ENCODE measurements at regions not wholly inside any gene's neighbourhood (a gene's known extent, or its start where the extent isn't known, plus 50 kb on each side); places are given as distances from the start of the nearest gene placed in this dataset.

- intact Hi-C loops (cut with DNase I) = no loop called here
- H3K4me1 ChIP-seq = no peaks in the 10 kb centered on the region
- no peaks in the 10 kb centered on the region for H3K27me3 ChIP-seq
- H3K36me3 ChIP-seq = no peaks in the 10 kb centered on the region
- DNase-seq (ENCODE audit: extremely low spot score) = no peak
- WGBS = 67% methylated on average over 2 of the region's 2 CpGs
- no peak overlapping the region for H3K27ac ChIP-seq (replicated peaks in 1 of 4)
- H3K9me3 ChIP-seq = no peaks in the 10 kb centered on the region
- H3K4me3 ChIP-seq = no peak overlapping the region
- no peak for TF ChIP-seq CTCF (IDR thresholded peaks at IDR 0.05)
- TF ChIP-seq POLR2A (IDR thresholded peaks at IDR 0.05; ENCODE audit: low read depth) = no peak
- TF ChIP-seq EP300 (IDR thresholded peaks at IDR 0.05) = no peak
- TF ChIP-seq POLR2AphosphoS5 (IDR thresholded peaks at IDR 0.05) = no peak
Observed at GRCh38 chr2:49360407-49360767, 206.1 kb upstream of the FSHR start.

GRCh38 chr2:49359721-49360406 is 205.5 kb upstream of the FSHR start:
- WGBS = 71% methylated on average over 2 of the region's 2 CpGs
- Histone ChIP-seq H3K4me3 (no peak overlapping the region), H3K4me1 (no peaks in the 10 kb centered on the region), H3K27ac (replicated peaks in 1 of 4) (no peak overlapping the region), H3K36me3 (no peaks in the 10 kb centered on the region), H3K9me3 (no peaks in the 10 kb centered on the region), H3K27me3 (no peaks in the 10 kb centered on the region)
- no peak for DNase-seq (ENCODE audit: extremely low spot score)
- TF ChIP-seq CTCF (IDR thresholded peaks at IDR 0.05) (no peak), POLR2A (IDR thresholded peaks at IDR 0.05; ENCODE audit: low read depth) (no peak), POLR2AphosphoS5 (IDR thresholded peaks at IDR 0.05) (no peak), EP300 (IDR thresholded peaks at IDR 0.05) (no peak)
- intact Hi-C loops (cut with DNase I) = no loop called here

- no peak for TF ChIP-seq CTCF (IDR thresholded peaks at IDR 0.05)
- intact Hi-C loops (cut with DNase I) = no loop called here
- Histone ChIP-seq H3K4me1 (no peaks in the 10 kb centered on the region), H3K4me3 (no peak overlapping the region), H3K27ac (replicated peaks in 1 of 4) (no peak overlapping the region), H3K9me3 (no peaks in the 10 kb centered on the region), H3K27me3 (no peaks in the 10 kb centered on the region), H3K36me3 (no peaks in the 10 kb centered on the region)
- DNase-seq (ENCODE audit: extremely low spot score) = no peak
Observed at GRCh38 chr2:49355611-49356010, 201.3 kb upstream of the FSHR start.

- WGBS = 49% methylated on average over 4 of the region's 4 CpGs
- H3K4me3 ChIP-seq = no peak overlapping the region
- no peaks in the 10 kb centered on the region for H3K36me3 ChIP-seq
- H3K9me3 ChIP-seq = no peaks in the 10 kb centered on the region
- no peaks in the 10 kb centered on the region for H3K4me1 ChIP-seq
- H3K27ac ChIP-seq (replicated peaks in 1 of 4) = no peak overlapping the region
- no peaks in the 10 kb centered on the region for H3K27me3 ChIP-seq
- no peak for TF ChIP-seq POLR2A (IDR thresholded peaks at IDR 0.05; ENCODE audit: low read depth)
- no peak for TF ChIP-seq POLR2AphosphoS5 (IDR thresholded peaks at IDR 0.05)
- no peak for TF ChIP-seq CTCF (IDR thresholded peaks at IDR 0.05)
- TF ChIP-seq EP300 (IDR thresholded peaks at IDR 0.05) = no peak
- intact Hi-C loops (cut with DNase I) = no loop called here
- DNase-seq (ENCODE audit: extremely low spot score) = no peak
Observed at GRCh38 chr2:49351560-49351959, 197.2 kb upstream of the FSHR start.

GRCh38 chr2:49343638-49344037 is 189.3 kb upstream of the FSHR start:
- intact Hi-C loops (cut with DNase I) = no loop called here
- DNase-seq (ENCODE audit: extremely low spot score) = no peak
- H3K27me3 ChIP-seq = no peaks in the 10 kb centered on the region
- H3K36me3 ChIP-seq = no peaks in the 10 kb centered on the region
- 90% methylated on average over 3 of the region's 3 CpGs for WGBS
- TF ChIP-seq POLR2A (IDR thresholded peaks at IDR 0.05; ENCODE audit: low read depth) = no peak
- TF ChIP-seq CTCF (IDR thresholded peaks at IDR 0.05) = no peak
- TF ChIP-seq EP300 (IDR thresholded peaks at IDR 0.05) = no peak
- no peak for TF ChIP-seq POLR2AphosphoS5 (IDR thresholded peaks at IDR 0.05)
- H3K4me1 ChIP-seq = no peaks in the 10 kb centered on the region
- no peak overlapping the region for H3K4me3 ChIP-seq
- no peak overlapping the region for H3K27ac ChIP-seq (replicated peaks in 1 of 4)
- no peaks in the 10 kb centered on the region for H3K9me3 ChIP-seq

Data from esophagus muscularis mucosa (tissue), 4 donors.